ENCODE measurements at regions not wholly inside any gene's neighbourhood (a gene's known extent, or its start where the extent isn't known, plus 50 kb on each side); places are given as distances from the start of the nearest gene placed in this dataset.

- DNase-seq (ENCODE audit: low spot score): no peak
These were observed 51.6 kb upstream of the SLC6A11 start for GRCh38 chr3:10764259-10765051.

- DNase-seq (ENCODE audit: low spot score): no peak
These were observed 49.9 kb upstream of the SLC6A11 start for GRCh38 chr3:10766049-10766705.

Data from hematopoietic multipotent progenitor cell treated with erythropoietin and hydrocortisone succinate and interleukin-3 and kit ligand, for 15 days (in vitro differentiated cells).